WTC11 (cell line): ENCODE measurements at regions not wholly inside any gene's neighbourhood (a gene's known extent, or its start where the extent isn't known, plus 50 kb on each side); places are given as distances from the start of the nearest gene placed in this dataset.

Experiments
- ATAC-seq: fragments of 200-7000 bp; cut with Tn5 transposase; 2 replicates; pipeline ENCODE4 v1.10.0; 2021; ENCODE audit warnings: mild to moderate bottlenecking, moderate library complexity
- CTCF ChIA-PET: fragments of 300-600 bp; sonication (Branson Sonifier 250); formaldehyde crosslinking; loops from one replicate; lab custom pipeline; 2021; ENCODE audit warnings: antibody characterized with exemption; lab: Charles Lee
- POLR2A ChIA-PET: fragments of 350-600 bp; sonication (Branson Sonifier 250); formaldehyde crosslinking; loops from one replicate; lab custom pipeline; 2021; ENCODE audit warnings: antibody characterized with exemption; lab: Charles Lee
- DNase-seq: peaks from one replicate; pipeline ENCODE4 v3.0.0; 2021; ENCODE audit warnings: low spot score
- H3K27ac Mint-ChIP-seq: 2 replicates; pipeline ENCODE4 v1.8.0; 2021; ENCODE audit warnings: mixed read lengths
- H3K27me3 Mint-ChIP-seq: 2 replicates; pipeline ENCODE4 v1.8.0; 2021; ENCODE audit warnings: low read depth, mild to moderate bottlenecking, moderate library complexity, mixed read lengths
- H3K36me3 Mint-ChIP-seq: 2 replicates; pipeline ENCODE4 v1.8.0; 2021; ENCODE audit warnings: mixed read lengths
- H3K4me1 Mint-ChIP-seq: 2 replicates; pipeline ENCODE4 v1.8.0; 2022; ENCODE audit warnings: mixed read lengths
- H3K4me3 Mint-ChIP-seq: 2 replicates; pipeline ENCODE4 v1.8.0; 2021; ENCODE audit warnings: mild to moderate bottlenecking, moderate library complexity, mixed read lengths
- H3K9me3 Mint-ChIP-seq: 2 replicates; pipeline ENCODE4 v1.8.0; 2021; ENCODE audit warnings: mixed read lengths
- ETV6 ChIP-seq: sonication (generic); formaldehyde crosslinking; IDR thresholded peaks from 2 replicates; pipeline ENCODE4 v1.8.1; 2022; ENCODE audit warnings: mild to moderate bottlenecking, missing genetic modification reagents
- GTF2I ChIP-seq: fragments of 250-450 bp; sonication (Bioruptor Pico); conservative IDR thresholded peaks from 2 replicates; pipeline ENCODE4 v1.4.0; 2021; ENCODE audit warnings: mild to moderate bottlenecking
- HMGA2 ChIP-seq: fragments of 250-450 bp; sonication (Bioruptor Pico); IDR thresholded peaks from 2 replicates; pipeline ENCODE4 v1.4.0; 2021; ENCODE audit warnings: mild to moderate bottlenecking, moderate library complexity
- JUN ChIP-seq: sonication (generic); formaldehyde crosslinking; IDR thresholded peaks from 2 replicates; pipeline ENCODE4 v1.8.0; 2023; ENCODE audit warnings: mild to moderate bottlenecking, missing genetic modification reagents
- MYBL2 ChIP-seq: sonication (generic); formaldehyde crosslinking; IDR thresholded peaks from 2 replicates; pipeline ENCODE4 v1.8.1; 2023; ENCODE audit warnings: mild to moderate bottlenecking, moderate library complexity, missing genetic modification reagents
- RORB ChIP-seq: fragments of 250-450 bp; sonication (Bioruptor Pico); IDR thresholded peaks from 2 replicates; pipeline ENCODE4 v1.9.0; 2021; ENCODE audit warnings: mild to moderate bottlenecking
- SMAD4 ChIP-seq: sonication (generic); formaldehyde crosslinking; IDR thresholded peaks from 2 replicates; pipeline ENCODE4 v1.8.0; 2022; ENCODE audit warnings: mild to moderate bottlenecking, missing genetic modification reagents
- SOX15 ChIP-seq: fragments of 250-450 bp; sonication (Bioruptor Pico); IDR thresholded peaks from 2 replicates; pipeline ENCODE4 v1.9.0; 2021; ENCODE audit warnings: mild to moderate bottlenecking
- TCF7 ChIP-seq: sonication (generic); formaldehyde crosslinking; IDR thresholded peaks from 2 replicates; pipeline ENCODE4 v1.8.0; 2022; ENCODE audit warnings: mild to moderate bottlenecking, low read depth, missing genetic modification reagents, moderate library complexity
- ZBTB21 ChIP-seq: sonication (generic); formaldehyde crosslinking; IDR thresholded peaks from 2 replicates; pipeline ENCODE4 v1.8.1; 2023; ENCODE audit warnings: mild to moderate bottlenecking, missing genetic modification reagents, borderline replicate concordance
- ZNF219 ChIP-seq: sonication (generic); formaldehyde crosslinking; IDR thresholded peaks from 2 replicates; pipeline ENCODE4 v1.8.0; 2023; ENCODE audit warnings: missing genetic modification reagents, mild to moderate bottlenecking, borderline replicate concordance
- ZNF416 ChIP-seq: fragments of 250-450 bp; sonication (Bioruptor Pico); IDR thresholded peaks from 2 replicates; pipeline ENCODE4 v1.9.0; 2021; ENCODE audit warnings: mild to moderate bottlenecking, inconsistent platforms
- TF ChIP-seq, protein P1 (sequence below): sonication (generic); formaldehyde crosslinking; IDR thresholded peaks from 2 replicates; pipeline ENCODE4 v1.8.1; 2023; ENCODE audit warnings: mild to moderate bottlenecking, missing genetic modification reagents
- TF ChIP-seq, protein P2 (sequence below): fragments of 250-450 bp; sonication (Bioruptor Pico); conservative IDR thresholded peaks from 2 replicates; pipeline ENCODE4 v1.9.0; 2021; ENCODE audit warnings: mild to moderate bottlenecking
- TF ChIP-seq, protein P3 (sequence below): fragments of 250-450 bp; sonication (Bioruptor Pico); IDR thresholded peaks from 2 replicates; pipeline ENCODE4 v1.9.0; 2021; ENCODE audit warnings: mild to moderate bottlenecking
- TF ChIP-seq, protein P4 (sequence below): fragments of 250-450 bp; sonication (Bioruptor Pico); IDR thresholded peaks from 2 replicates; pipeline ENCODE4 v1.9.0; 2021; ENCODE audit warnings: moderate library complexity, mild to moderate bottlenecking, inconsistent platforms, borderline replicate concordance
- TF ChIP-seq, protein P5 (sequence below): sonication (generic); formaldehyde crosslinking; IDR thresholded peaks from 2 replicates; pipeline ENCODE4 v1.8.1; 2022; ENCODE audit warnings: mild to moderate bottlenecking, moderate library complexity, missing genetic modification reagents
- TF ChIP-seq, protein P6 (sequence below): sonication (generic); formaldehyde crosslinking; IDR thresholded peaks from 2 replicates; pipeline ENCODE4 v1.8.0; 2022; ENCODE audit warnings: missing genetic modification reagents
- TF ChIP-seq, protein P7 (sequence below): sonication (generic); formaldehyde crosslinking; IDR thresholded peaks from 2 replicates; pipeline ENCODE4 v1.8.1; 2022; ENCODE audit warnings: mild to moderate bottlenecking, missing genetic modification reagents, moderate library complexity, borderline replicate concordance

DNA sequence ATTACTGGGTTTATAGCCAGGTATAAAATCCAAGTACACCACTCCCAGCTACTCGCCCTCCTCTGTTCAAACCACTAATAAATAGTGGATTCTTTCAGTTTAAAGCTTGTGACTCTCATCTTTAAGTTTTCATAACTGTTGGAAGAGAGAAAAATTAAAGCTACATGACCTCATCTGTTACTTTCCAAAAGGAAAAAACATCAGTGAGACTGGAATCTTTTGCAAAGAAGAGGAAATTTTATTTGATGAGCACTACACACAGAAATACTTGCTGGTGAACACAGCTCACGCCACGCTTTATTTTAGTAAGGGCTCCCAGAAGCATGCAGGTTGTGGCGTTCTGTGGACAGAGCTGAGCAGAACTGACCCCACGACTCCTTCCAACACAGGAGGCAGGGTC is 527.0 kb upstream of the MGMT start:
- ChIA-PET CTCF (no interaction called here), POLR2A (no interaction called here)
- Mint-ChIP-seq H3K36me3 (peaks cover under 1% of the 10 kb centered on the region; the same call in 1 of the 2 replicates), H3K27ac (no peak overlapping the region), H3K4me3 (no peak overlapping the region), H3K27me3 (no peaks in the 10 kb centered on the region), H3K9me3 (peaks cover 9% of the 10 kb centered on the region), H3K4me1 (no peaks in the 10 kb centered on the region)
- ATAC-seq (no peak), DNase-seq (no peak)
- TF ChIP-seq, protein P1, sequence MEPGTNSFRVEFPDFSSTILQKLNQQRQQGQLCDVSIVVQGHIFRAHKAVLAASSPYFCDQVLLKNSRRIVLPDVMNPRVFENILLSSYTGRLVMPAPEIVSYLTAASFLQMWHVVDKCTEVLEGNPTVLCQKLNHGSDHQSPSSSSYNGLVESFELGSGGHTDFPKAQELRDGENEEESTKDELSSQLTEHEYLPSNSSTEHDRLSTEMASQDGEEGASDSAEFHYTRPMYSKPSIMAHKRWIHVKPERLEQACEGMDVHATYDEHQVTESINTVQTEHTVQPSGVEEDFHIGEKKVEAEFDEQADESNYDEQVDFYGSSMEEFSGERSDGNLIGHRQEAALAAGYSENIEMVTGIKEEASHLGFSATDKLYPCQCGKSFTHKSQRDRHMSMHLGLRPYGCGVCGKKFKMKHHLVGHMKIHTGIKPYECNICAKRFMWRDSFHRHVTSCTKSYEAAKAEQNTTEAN = no peak
- TF ChIP-seq ZNF219 (CRISPR knock-in tag) (no peak), ZBTB21 (CRISPR knock-in tag) (no peak), ZNF416 (no peak), ETV6 (no peak), GTF2I (CRISPR knock-in tag) (no peak), TCF7 (no peak), SOX15 (CRISPR knock-in tag) (no peak), MYBL2 (CRISPR knock-in tag) (no peak), RORB (CRISPR knock-in tag) (no peak), HMGA2 (no peak), JUN (CRISPR knock-in tag) (no peak), SMAD4 (CRISPR knock-in tag) (no peak)
- TF ChIP-seq, protein P2, sequence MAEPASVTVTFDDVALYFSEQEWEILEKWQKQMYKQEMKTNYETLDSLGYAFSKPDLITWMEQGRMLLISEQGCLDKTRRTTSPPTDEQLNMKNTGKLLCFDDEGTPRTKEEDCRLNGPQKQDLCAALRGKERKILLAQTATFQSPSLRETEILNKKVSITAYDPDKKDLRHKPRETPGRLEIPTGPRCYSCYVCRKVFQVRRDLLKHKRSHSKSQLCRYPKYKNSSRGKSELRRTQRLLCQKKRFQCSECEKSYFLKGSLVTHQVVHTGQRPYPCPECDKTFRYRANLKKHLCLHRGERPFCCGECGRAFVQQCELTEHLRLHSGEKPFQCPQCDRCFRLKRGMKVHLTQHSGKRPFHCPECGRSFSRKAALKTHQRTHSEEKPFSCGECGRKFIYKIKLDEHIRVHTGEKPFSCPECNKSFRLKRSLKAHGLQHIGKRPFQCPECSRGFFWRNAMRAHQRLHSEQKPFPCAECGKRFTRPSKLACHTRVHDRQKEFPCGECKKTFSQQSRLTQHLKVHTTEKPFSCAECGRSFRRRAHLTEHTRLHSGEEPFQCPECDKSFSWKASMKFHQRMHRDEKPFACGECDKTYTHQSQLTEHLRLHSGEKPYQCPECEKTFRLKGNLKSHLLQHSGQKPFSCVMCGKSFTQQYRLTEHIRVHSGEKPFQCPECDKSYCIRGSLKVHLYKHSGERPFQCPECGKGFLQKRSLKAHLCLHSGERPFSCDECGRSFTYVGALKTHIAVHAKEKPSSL = no peak
- TF ChIP-seq, protein P3, sequence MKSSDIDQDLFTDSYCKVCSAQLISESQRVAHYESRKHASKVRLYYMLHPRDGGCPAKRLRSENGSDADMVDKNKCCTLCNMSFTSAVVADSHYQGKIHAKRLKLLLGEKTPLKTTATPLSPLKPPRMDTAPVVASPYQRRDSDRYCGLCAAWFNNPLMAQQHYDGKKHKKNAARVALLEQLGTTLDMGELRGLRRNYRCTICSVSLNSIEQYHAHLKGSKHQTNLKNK (CRISPR knock-in tag) = no peak
- TF ChIP-seq, protein P4, sequence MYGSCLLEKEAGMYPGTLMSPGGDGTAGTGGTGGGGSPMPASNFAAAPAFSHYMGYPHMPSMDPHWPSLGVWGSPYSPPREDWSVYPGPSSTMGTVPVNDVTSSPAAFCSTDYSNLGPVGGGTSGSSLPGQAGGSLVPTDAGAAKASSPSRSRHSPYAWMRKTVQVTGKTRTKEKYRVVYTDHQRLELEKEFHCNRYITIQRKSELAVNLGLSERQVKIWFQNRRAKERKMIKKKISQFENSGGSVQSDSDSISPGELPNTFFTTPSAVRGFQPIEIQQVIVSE (CRISPR knock-in tag) = no peak
- TF ChIP-seq, protein P5, sequence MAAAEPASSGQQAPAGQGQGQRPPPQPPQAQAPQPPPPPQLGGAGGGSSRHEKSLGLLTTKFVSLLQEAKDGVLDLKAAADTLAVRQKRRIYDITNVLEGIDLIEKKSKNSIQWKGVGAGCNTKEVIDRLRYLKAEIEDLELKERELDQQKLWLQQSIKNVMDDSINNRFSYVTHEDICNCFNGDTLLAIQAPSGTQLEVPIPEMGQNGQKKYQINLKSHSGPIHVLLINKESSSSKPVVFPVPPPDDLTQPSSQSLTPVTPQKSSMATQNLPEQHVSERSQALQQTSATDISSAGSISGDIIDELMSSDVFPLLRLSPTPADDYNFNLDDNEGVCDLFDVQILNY = no peak
- TF ChIP-seq, protein P6, sequence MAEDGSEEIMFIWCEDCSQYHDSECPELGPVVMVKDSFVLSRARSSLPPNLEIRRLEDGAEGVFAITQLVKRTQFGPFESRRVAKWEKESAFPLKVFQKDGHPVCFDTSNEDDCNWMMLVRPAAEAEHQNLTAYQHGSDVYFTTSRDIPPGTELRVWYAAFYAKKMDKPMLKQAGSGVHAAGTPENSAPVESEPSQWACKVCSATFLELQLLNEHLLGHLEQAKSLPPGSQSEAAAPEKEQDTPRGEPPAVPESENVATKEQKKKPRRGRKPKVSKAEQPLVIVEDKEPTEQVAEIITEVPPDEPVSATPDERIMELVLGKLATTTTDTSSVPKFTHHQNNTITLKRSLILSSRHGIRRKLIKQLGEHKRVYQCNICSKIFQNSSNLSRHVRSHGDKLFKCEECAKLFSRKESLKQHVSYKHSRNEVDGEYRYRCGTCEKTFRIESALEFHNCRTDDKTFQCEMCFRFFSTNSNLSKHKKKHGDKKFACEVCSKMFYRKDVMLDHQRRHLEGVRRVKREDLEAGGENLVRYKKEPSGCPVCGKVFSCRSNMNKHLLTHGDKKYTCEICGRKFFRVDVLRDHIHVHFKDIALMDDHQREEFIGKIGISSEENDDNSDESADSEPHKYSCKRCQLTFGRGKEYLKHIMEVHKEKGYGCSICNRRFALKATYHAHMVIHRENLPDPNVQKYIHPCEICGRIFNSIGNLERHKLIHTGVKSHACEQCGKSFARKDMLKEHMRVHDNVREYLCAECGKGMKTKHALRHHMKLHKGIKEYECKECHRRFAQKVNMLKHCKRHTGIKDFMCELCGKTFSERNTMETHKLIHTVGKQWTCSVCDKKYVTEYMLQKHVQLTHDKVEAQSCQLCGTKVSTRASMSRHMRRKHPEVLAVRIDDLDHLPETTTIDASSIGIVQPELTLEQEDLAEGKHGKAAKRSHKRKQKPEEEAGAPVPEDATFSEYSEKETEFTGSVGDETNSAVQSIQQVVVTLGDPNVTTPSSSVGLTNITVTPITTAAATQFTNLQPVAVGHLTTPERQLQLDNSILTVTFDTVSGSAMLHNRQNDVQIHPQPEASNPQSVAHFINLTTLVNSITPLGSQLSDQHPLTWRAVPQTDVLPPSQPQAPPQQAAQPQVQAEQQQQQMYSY (CRISPR knock-in tag) = no peak
- TF ChIP-seq, protein P7, sequence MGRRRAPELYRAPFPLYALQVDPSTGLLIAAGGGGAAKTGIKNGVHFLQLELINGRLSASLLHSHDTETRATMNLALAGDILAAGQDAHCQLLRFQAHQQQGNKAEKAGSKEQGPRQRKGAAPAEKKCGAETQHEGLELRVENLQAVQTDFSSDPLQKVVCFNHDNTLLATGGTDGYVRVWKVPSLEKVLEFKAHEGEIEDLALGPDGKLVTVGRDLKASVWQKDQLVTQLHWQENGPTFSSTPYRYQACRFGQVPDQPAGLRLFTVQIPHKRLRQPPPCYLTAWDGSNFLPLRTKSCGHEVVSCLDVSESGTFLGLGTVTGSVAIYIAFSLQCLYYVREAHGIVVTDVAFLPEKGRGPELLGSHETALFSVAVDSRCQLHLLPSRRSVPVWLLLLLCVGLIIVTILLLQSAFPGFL (CRISPR knock-in tag) = no peak
